HepG2 (cell line): ENCODE measurements at regions not wholly inside any gene's neighbourhood (a gene's known extent, or its start where the extent isn't known, plus 50 kb on each side); places are given as distances from the start of the nearest gene placed in this dataset.
A peak's percentile ranks its signal among the peaks of the same experiment; 100 is the strongest.

Experiments used
- ATAC-seq: fragments of 200-7000 bp; cut with Tn5 transposase; 3 replicates; pipeline ENCODE4 v1.9.1; 2020; ENCODE audit warnings: mild to moderate bottlenecking, moderate library complexity
- BruUV-seq: library from RNA; stranded (reverse); fragments of 400-500 nt; replicated peaks from 2 replicates; lab custom pipeline; 2021; lab: Mats Ljungman, UMichigan
- CTCF ChIA-PET: fragments of 300-600 bp; formaldehyde crosslinking; extraction: SDS; loops from one replicate; lab custom pipeline; 2021; ENCODE audit warnings: low total read pairs, inconsistent platforms, low intra/inter-chr PET ratio; lab: Yijun Ruan, JAX
- POLR2A ChIA-PET: fragments of 350-600 bp; sonication (Branson Sonifier 250); formaldehyde crosslinking; loops from one replicate; lab custom pipeline; 2020; ENCODE audit warnings: antibody characterized with exemption, inconsistent platforms; lab: Yijun Ruan, JAX
- DNase-seq: peaks from one replicate; pipeline ENCODE4 v3.0.0-alpha.2; 2015; ENCODE audit warnings: low spot score
- FAIRE-seq: peaks from 3 replicates; lab custom pipeline; 2011; peaks lifted over from hg19 to GRCh38; lab: Jason Lieb, UNC
- H2AFZ ChIP-seq: one replicate; pipeline ENCODE4 v1.6.1; 2011; ENCODE audit warnings: low read length, inconsistent platforms
- H3K27ac ChIP-seq: fragments of 300-600 bp; 3 replicates; pipeline ENCODE4 v1.8.0; 2011; ENCODE audit warnings: mixed run types, mild to moderate bottlenecking, mixed read lengths, low read length, inconsistent platforms; ENCODE audit not compliant: insufficient read depth; ENCODE audit errors: extremely low read length
- H3K27me3 ChIP-seq, 2 experiments: fragments of 200-600 bp in 1 of 2; 2 replicates in 1 of 2; 3 replicates in 1 of 2; pipeline versions ENCODE4 v1.6.0 to v1.8.0; 2011; ENCODE audit warnings: low read length in 2 of 2, mild to moderate bottlenecking in 2 of 2, moderate library complexity in 2 of 2, inconsistent platforms in 1 of 2; ENCODE audit not compliant: insufficient read depth in 2 of 2, control insufficient read depth in 1 of 2
- H3K36me3 ChIP-seq, 2 experiments: fragments of 200-600 bp in 1 of 2; replicated peaks in 1 of 2; 2 replicates in 1 of 2; 3 replicates in 1 of 2; pipeline versions ENCODE4 v1.5.1 to v1.8.0; 2011; ENCODE audit warnings: low read length in 2 of 2, inconsistent platforms in 1 of 2; ENCODE audit not compliant: insufficient read depth in 2 of 2, control insufficient read depth in 1 of 2
- H3K4me1 ChIP-seq: 2 replicates; pipeline ENCODE4 v1.5.1; 2012; ENCODE audit warnings: low read length, inconsistent platforms; ENCODE audit not compliant: insufficient read depth
- H3K4me2 ChIP-seq: 2 replicates; pipeline ENCODE4 v1.6.0; 2011; ENCODE audit warnings: low read depth, low read length, inconsistent platforms
- H3K4me3 ChIP-seq, 3 experiments: fragments of 200-600 bp in 1 of 3; sonication (generic), shearing (Covaris generic) in 1 of 3; replicated peaks in 1 of 3; 2 replicates each; pipeline ENCODE4 v1.5.1; 2011 to 2016; ENCODE audit warnings: low read length in 3 of 3, inconsistent platforms in 2 of 3, low read depth in 2 of 3, mild to moderate bottlenecking in 2 of 3, control low read depth in 1 of 3, mixed read lengths in 1 of 3; ENCODE audit not compliant: insufficient read depth in 1 of 3
- H3K79me2 ChIP-seq: one replicate; pipeline ENCODE4 v1.6.1; 2011; ENCODE audit warnings: low read length, inconsistent platforms; ENCODE audit not compliant: insufficient read depth
- H3K9ac ChIP-seq: 2 replicates; pipeline ENCODE4 v1.6.0; 2011; ENCODE audit warnings: mild to moderate bottlenecking, low read depth, low read length, inconsistent platforms; ENCODE audit not compliant: insufficient read depth
- H3K9me3 ChIP-seq: 2 replicates; pipeline ENCODE4 v1.5.1; 2012; ENCODE audit warnings: mild to moderate bottlenecking, low read length
- H4K20me1 ChIP-seq: 2 replicates; pipeline ENCODE4 v1.6.0; 2011; ENCODE audit warnings: inconsistent platforms, mild to moderate bottlenecking, low read length, moderate library complexity; ENCODE audit not compliant: insufficient read depth
- CTCF ChIP-seq: sonication (generic); formaldehyde crosslinking; IDR thresholded peaks from 2 replicates; pipeline ENCODE4 v1.5.0; 2020; ENCODE audit warnings: mild to moderate bottlenecking, missing genetic modification reagents, moderate library complexity
- DMTF1 ChIP-seq: sonication (generic); formaldehyde crosslinking; IDR thresholded peaks from 2 replicates; pipeline ENCODE4 v1.4.0; 2020; ENCODE audit warnings: mild to moderate bottlenecking, missing genetic modification reagents
- PBX2 ChIP-seq: IDR thresholded peaks from 2 replicates; pipeline ENCODE4 v1.6.1; 2016; ENCODE audit warnings: control low read depth
- SNAI1 ChIP-seq: sonication (generic); formaldehyde crosslinking; IDR thresholded peaks from 2 replicates; pipeline ENCODE4 v1.5.0; 2020; ENCODE audit warnings: mild to moderate bottlenecking, missing genetic modification reagents, borderline replicate concordance
- TFE3 ChIP-seq: IDR thresholded peaks from 2 replicates; pipeline ENCODE4 v1.6.1; 2016
- ZSCAN9 ChIP-seq: IDR thresholded peaks from 2 replicates; pipeline ENCODE4 v1.6.1; 2016; ENCODE audit warnings: borderline replicate concordance
- ZXDC ChIP-seq: sonication (generic); formaldehyde crosslinking; IDR thresholded peaks from 2 replicates; pipeline ENCODE4 v1.5.0; 2020; ENCODE audit warnings: mild to moderate bottlenecking, missing genetic modification reagents
- WGBS: methylation state at CpG from one replicate; pipeline ENCODE4 v1.1.6; 2017; ENCODE audit warnings: low lambda C conversion rate; 5-methylcytosine and 5-hydroxymethylcytosine counted together
- in situ Hi-C: cut with HindIII; loops from 2 replicates; pipeline ENCODE4 v1.10.0; 2017; ENCODE audit warnings: low pct_unique_long_range_greater_than_20kb; ENCODE audit not compliant: extremely low pct_ligation_motif_present
- intact Hi-C: fragments of 100-400 bp; cut with micrococcal nuclease; formaldehyde crosslinking; loops from one replicate; pipeline ENCODE4 v1.10.0; 2022; ENCODE audit not compliant: unreplicated experiment

GRCh38 chr16:86048882-86049585 is 150.1 kb downstream of the IRF8 start:
- H3K9ac ChIP-seq = no peak overlapping the region
- FAIRE-seq (no peak), ATAC-seq (no peak), DNase-seq (no peak)
- in situ Hi-C loops (loop anchor here (10.0 kb wide), 1 partner anchor 466 kb away; the partner anchor contains the start of gene FOXF1), intact Hi-C loops (no loop called here)
- ChIA-PET CTCF (no interaction called here), POLR2A (no interaction called here)
- H2AFZ ChIP-seq = no peak overlapping the region
- no peak overlapping the region for H3K4me2 ChIP-seq
- H3K36me3 ChIP-seq = no peaks in the 10 kb centered on the region
- H3K4me1 ChIP-seq = no peaks in the 10 kb centered on the region
- H3K9me3 ChIP-seq = no peaks in the 10 kb centered on the region
- no peak overlapping the region for H3K27ac ChIP-seq
- H3K27me3 ChIP-seq = peaks cover 2 to 29% of the 10 kb centered on the region in 2 experiments; a peak in 4 of 5 replicates
- H4K20me1 ChIP-seq = no peaks in the 10 kb centered on the region
- TF ChIP-seq SNAI1 = no peak
- no peak for TF ChIP-seq TFE3 (CRISPR knock-in tag)
- no peak for TF ChIP-seq PBX2 (CRISPR knock-in tag)
- TF ChIP-seq CTCF (CRISPR knock-in tag) = 0 out of 2 replicates have a peak, but pooled peaks have one; percentile 14
- TF ChIP-seq DMTF1 = no peak
- no peak for TF ChIP-seq ZSCAN9 (CRISPR knock-in tag)
- TF ChIP-seq ZXDC = no peak
- H3K79me2 ChIP-seq = no peaks in the 10 kb centered on the region
- no peak overlapping the region for H3K4me3 ChIP-seq
- WGBS = 34% methylated on average over 7 of the region's 11 CpGs
- BruUV-seq = no TSS peak
